ENCODE measurements at regions not wholly inside any gene's neighbourhood (a gene's known extent, or its start where the extent isn't known, plus 50 kb on each side); places are given as distances from the start of the nearest gene placed in this dataset.

DNA sequence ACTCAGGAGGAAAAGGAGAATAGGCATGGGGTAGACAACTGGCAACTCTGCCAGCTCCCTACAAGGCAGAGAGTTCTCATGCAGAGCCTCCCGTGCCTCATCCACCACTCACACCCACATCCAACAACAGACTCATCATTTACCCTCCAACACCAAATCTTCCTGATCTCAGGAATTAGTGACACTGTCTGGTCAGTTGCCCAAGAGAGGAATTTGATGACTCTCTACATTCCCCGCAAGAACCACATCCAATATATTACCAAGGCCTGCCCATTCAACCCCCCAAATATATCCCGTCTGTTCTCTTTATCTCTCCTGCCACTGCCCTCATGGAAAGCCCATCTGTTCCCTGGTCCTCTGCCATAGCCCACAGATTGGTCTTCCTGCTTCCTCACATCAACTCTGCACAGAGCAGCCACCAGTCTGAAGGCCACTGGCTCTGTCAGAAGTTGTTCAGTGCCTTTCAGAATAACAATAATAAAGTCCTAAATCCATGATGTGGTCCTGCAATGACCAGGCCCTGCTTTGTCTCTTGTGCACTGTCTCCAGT, 57.5 kb upstream of the CD82 start:
- Histone ChIP-seq H3K27ac (ENCODE audit: low read depth, low read length) (no peak overlapping the region), H3K36me3 (ENCODE audit: control insufficient read depth in 1 of 2, insufficient read depth in 2 of 2, low read length in 2 of 2) (no peaks in the 10 kb centered on the region), H3K9me3 (ENCODE audit: control insufficient read depth in 1 of 2, insufficient read depth in 1 of 2, low read depth in 1 of 2, low read length in 2 of 2) (no peaks in the 10 kb centered on the region; a peak in 1 of 4 replicates), H3K4me1 (ENCODE audit: control insufficient read depth in 1 of 2, insufficient read depth in 2 of 2, low read length in 2 of 2) (peaks cover 15 to 18% of the 10 kb centered on the region in 2 experiments), H4K20me1 (ENCODE audit: insufficient read depth) (no peaks in the 10 kb centered on the region), H3K9ac (ENCODE audit: low read length) (no peak overlapping the region), H3K4me3 (replicated peaks in 1 of 2; ENCODE audit: low read depth in 1 of 2, low read length in 2 of 2) (no peak overlapping the region), H3K9me2 (ENCODE audit: insufficient read depth) (no peaks in the 10 kb centered on the region), H2AFZ (ENCODE audit: low read depth, low read length, poor library complexity, severe bottlenecking) (no peak overlapping the region), H3K79me2 (ENCODE audit: insufficient read depth, low read length) (no peaks in the 10 kb centered on the region), H3K27me3 (ENCODE audit: insufficient read depth, low read length) (peaks cover 19% of the 10 kb centered on the region; the same call in 1 of the 2 replicates), H3K4me2 (ENCODE audit: low read length) (no peak overlapping the region)
- intact Hi-C loops (cut with micrococcal nuclease): no loop called here
- DNase-seq (ENCODE audit: low read depth, low spot score): no peak
- ChIA-PET POLR2A (no interaction called here), RAD21 (ENCODE audit: low non-redundant PET in 1 of 2, low total read pairs in 2 of 2, uncharacterized antibody in 2 of 2, unreplicated experiment in 2 of 2) (no interaction called here), CTCF (interaction anchor here (1.2 kb wide), 1 partner anchor 16 kb away, joined by 3 read pairs; no protein-coding TSS in a partner anchor)
- TF ChIP-seq FOSL1 (IDR thresholded peaks at IDR 0.05; ENCODE audit: low read depth) (no peak), CEBPB (IDR thresholded peaks at IDR 0.05; ENCODE audit: low read depth) (no peak), EGR1 (IDR thresholded peaks at IDR 0.05; ENCODE audit: low read depth) (no peak), EZH2phosphoT487 (IDR thresholded peaks at IDR 0.05; ENCODE audit: borderline replicate concordance) (no peak), SP1 (IDR thresholded peaks at IDR 0.05; ENCODE audit: low read depth) (no peak), JUND (IDR thresholded peaks at IDR 0.05) (no peak), ZNF274 (IDR thresholded peaks at IDR 0.05; ENCODE audit: low read depth, low read length) (no peak), SRF (IDR thresholded peaks at IDR 0.05; ENCODE audit: low read depth) (no peak), YY1 (IDR thresholded peaks at IDR 0.05; ENCODE audit: extremely low read depth, insufficient replicate concordance, low read depth, low read length) (no peak), EZH2 (IDR thresholded peaks at IDR 0.05) (no peak), CBX3 (IDR thresholded peaks at IDR 0.05; ENCODE audit: low read depth) (no peak), ELF1 (IDR thresholded peaks at IDR 0.05; ENCODE audit: borderline replicate concordance, low read depth) (no peak), SIN3A (IDR thresholded peaks at IDR 0.05; ENCODE audit: low read depth) (no peak)
- TF ChIP-seq, protein P1, sequence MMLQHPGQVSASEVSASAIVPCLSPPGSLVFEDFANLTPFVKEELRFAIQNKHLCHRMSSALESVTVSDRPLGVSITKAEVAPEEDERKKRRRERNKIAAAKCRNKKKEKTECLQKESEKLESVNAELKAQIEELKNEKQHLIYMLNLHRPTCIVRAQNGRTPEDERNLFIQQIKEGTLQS (IDR thresholded peaks at IDR 0.05): no peak
- TF ChIP-seq, protein P2, sequence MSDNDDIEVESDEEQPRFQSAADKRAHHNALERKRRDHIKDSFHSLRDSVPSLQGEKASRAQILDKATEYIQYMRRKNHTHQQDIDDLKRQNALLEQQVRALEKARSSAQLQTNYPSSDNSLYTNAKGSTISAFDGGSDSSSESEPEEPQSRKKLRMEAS (IDR thresholded peaks at IDR 0.05): no peak
- TF ChIP-seq, protein P3, sequence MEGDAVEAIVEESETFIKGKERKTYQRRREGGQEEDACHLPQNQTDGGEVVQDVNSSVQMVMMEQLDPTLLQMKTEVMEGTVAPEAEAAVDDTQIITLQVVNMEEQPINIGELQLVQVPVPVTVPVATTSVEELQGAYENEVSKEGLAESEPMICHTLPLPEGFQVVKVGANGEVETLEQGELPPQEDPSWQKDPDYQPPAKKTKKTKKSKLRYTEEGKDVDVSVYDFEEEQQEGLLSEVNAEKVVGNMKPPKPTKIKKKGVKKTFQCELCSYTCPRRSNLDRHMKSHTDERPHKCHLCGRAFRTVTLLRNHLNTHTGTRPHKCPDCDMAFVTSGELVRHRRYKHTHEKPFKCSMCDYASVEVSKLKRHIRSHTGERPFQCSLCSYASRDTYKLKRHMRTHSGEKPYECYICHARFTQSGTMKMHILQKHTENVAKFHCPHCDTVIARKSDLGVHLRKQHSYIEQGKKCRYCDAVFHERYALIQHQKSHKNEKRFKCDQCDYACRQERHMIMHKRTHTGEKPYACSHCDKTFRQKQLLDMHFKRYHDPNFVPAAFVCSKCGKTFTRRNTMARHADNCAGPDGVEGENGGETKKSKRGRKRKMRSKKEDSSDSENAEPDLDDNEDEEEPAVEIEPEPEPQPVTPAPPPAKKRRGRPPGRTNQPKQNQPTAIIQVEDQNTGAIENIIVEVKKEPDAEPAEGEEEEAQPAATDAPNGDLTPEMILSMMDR (IDR thresholded peaks at IDR 0.05 in 2 of 3, conservative IDR thresholded peaks at IDR 0.05 in 1 of 3; ENCODE audit: borderline replicate concordance in 1 of 3, insufficient read depth in 1 of 3, low read depth in 2 of 3, low read length in 2 of 3): no peak
- ATAC-seq: no peak
- BruUV-seq (replicated peaks): no TSS peak

All from HCT116 (cell line).